ENCODE measurements at regions not wholly inside any gene's neighbourhood (a gene's known extent, or its start where the extent isn't known, plus 50 kb on each side); places are given as distances from the start of the nearest gene placed in this dataset.

DNA sequence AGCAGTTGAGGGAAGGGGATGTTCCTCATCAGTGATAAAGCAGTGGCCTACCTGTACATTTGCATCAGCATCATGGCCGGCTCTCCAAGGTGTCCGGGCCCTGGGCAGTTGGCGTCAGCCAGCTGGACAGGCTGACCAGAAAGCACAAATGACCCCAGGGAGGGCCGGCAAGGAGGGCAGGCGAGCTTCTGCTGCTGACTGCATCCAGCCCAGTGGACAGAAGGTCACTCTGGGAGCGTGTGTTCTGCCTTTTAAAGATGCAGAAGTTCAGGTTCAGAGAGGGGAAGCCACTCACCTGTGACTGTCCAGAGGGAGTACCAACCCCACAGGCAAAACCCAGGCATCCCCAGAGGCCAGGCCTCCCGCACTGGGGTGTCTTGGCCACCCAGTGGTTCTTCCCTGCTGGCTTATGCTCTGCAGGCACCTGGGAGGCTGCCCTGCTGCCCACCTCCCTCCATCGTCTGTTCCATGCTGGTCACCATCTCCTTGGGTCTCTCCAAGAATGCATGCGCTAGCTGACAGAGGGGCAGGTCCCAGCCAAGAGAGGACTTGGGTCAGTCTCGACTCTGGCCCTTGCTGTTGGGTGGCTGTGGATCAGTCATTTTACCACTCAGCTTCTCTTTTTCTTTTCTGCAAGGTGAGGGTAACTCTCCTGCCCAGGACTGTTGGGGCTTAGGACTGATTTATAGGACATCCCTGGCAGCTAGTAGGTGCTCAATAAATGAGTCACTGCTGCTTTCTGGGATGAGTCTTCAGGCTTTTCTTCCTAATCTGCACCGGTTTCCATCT is 89.9 kb downstream of the INHBB start:
- peaks cover 27% of the 10 kb centered on the region for H3K4me1 Mint-ChIP-seq
- Histone ChIP-seq H3F3A (replicated peaks; ENCODE audit: low read depth) (0 out of 2 replicates have a peak, but pooled peaks cover 2% of the 10 kb centered on the region), H3K4me2 (no peak overlapping the region), H3K79me2 (replicated peaks; ENCODE audit: insufficient read depth) (no peaks in the 10 kb centered on the region), H3K9me2 (ENCODE audit: insufficient read depth) (no peaks in the 10 kb centered on the region), H3K4me3 (no peak overlapping the region), H3K4me1 (ENCODE audit: insufficient read depth) (peaks cover 19% of the 10 kb centered on the region), H2AFZ (no peak overlapping the region), H3K27ac (ENCODE audit: low read depth) (no peak overlapping the region), H4K20me1 (replicated peaks; ENCODE audit: insufficient read depth) (no peaks in the 10 kb centered on the region), H3K36me3 (ENCODE audit: insufficient read depth) (no peaks in the 10 kb centered on the region), H3K27me3 (ENCODE audit: insufficient read depth) (peaks cover 27% of the 10 kb centered on the region)
- H3K9me3 Mint-ChIP-seq, result no peaks in the 10 kb centered on the region
- no peaks in the 10 kb centered on the region for H3K36me3 Mint-ChIP-seq (ENCODE audit: low read depth)
- DNase-seq (ENCODE audit: low spot score) (no peak), ATAC-seq (no peak)
- H3K27me3 Mint-ChIP-seq (ENCODE audit: insufficient read depth, low read depth, poor library complexity), result peaks cover 45% of the 10 kb centered on the region
- H3K4me3 Mint-ChIP-seq, result no peak overlapping the region
- no peak overlapping the region for H3K27ac Mint-ChIP-seq
- no peak for TF ChIP-seq ZNF331 (CRISPR knock-in tag; IDR thresholded peaks at IDR 0.05; ENCODE audit: low read depth)
- TF ChIP-seq STAT1 (IDR thresholded peaks at IDR 0.05; ENCODE audit: unreplicated experiment), result no peak
- TF ChIP-seq, protein P1, sequence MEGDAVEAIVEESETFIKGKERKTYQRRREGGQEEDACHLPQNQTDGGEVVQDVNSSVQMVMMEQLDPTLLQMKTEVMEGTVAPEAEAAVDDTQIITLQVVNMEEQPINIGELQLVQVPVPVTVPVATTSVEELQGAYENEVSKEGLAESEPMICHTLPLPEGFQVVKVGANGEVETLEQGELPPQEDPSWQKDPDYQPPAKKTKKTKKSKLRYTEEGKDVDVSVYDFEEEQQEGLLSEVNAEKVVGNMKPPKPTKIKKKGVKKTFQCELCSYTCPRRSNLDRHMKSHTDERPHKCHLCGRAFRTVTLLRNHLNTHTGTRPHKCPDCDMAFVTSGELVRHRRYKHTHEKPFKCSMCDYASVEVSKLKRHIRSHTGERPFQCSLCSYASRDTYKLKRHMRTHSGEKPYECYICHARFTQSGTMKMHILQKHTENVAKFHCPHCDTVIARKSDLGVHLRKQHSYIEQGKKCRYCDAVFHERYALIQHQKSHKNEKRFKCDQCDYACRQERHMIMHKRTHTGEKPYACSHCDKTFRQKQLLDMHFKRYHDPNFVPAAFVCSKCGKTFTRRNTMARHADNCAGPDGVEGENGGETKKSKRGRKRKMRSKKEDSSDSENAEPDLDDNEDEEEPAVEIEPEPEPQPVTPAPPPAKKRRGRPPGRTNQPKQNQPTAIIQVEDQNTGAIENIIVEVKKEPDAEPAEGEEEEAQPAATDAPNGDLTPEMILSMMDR (conservative IDR thresholded peaks at IDR 0.05; ENCODE audit: low read depth in 2 of 2), result no peak
- TF ChIP-seq, protein P2, sequence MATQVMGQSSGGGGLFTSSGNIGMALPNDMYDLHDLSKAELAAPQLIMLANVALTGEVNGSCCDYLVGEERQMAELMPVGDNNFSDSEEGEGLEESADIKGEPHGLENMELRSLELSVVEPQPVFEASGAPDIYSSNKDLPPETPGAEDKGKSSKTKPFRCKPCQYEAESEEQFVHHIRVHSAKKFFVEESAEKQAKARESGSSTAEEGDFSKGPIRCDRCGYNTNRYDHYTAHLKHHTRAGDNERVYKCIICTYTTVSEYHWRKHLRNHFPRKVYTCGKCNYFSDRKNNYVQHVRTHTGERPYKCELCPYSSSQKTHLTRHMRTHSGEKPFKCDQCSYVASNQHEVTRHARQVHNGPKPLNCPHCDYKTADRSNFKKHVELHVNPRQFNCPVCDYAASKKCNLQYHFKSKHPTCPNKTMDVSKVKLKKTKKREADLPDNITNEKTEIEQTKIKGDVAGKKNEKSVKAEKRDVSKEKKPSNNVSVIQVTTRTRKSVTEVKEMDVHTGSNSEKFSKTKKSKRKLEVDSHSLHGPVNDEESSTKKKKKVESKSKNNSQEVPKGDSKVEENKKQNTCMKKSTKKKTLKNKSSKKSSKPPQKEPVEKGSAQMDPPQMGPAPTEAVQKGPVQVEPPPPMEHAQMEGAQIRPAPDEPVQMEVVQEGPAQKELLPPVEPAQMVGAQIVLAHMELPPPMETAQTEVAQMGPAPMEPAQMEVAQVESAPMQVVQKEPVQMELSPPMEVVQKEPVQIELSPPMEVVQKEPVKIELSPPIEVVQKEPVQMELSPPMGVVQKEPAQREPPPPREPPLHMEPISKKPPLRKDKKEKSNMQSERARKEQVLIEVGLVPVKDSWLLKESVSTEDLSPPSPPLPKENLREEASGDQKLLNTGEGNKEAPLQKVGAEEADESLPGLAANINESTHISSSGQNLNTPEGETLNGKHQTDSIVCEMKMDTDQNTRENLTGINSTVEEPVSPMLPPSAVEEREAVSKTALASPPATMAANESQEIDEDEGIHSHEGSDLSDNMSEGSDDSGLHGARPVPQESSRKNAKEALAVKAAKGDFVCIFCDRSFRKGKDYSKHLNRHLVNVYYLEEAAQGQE (IDR thresholded peaks at IDR 0.05; ENCODE audit: unreplicated experiment), result no peak
- TF ChIP-seq EZH2 (IDR thresholded peaks at IDR 0.05; ENCODE audit: low read depth, unreplicated experiment), result no peak
- TF ChIP-seq CREB1 (CRISPR knock-in tag; IDR thresholded peaks at IDR 0.05; ENCODE audit: low read depth), result no peak
- no peak for TF ChIP-seq EZH2phosphoT487 (IDR thresholded peaks at IDR 0.05; ENCODE audit: unreplicated experiment)
- TF ChIP-seq, protein P3, sequence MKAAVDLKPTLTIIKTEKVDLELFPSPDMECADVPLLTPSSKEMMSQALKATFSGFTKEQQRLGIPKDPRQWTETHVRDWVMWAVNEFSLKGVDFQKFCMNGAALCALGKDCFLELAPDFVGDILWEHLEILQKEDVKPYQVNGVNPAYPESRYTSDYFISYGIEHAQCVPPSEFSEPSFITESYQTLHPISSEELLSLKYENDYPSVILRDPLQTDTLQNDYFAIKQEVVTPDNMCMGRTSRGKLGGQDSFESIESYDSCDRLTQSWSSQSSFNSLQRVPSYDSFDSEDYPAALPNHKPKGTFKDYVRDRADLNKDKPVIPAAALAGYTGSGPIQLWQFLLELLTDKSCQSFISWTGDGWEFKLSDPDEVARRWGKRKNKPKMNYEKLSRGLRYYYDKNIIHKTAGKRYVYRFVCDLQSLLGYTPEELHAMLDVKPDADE (IDR thresholded peaks at IDR 0.05), result no peak
- no peak for TF ChIP-seq JUNB (IDR thresholded peaks at IDR 0.05; ENCODE audit: unreplicated experiment)
- no peak for TF ChIP-seq NANOG (IDR thresholded peaks at IDR 0.05; ENCODE audit: borderline replicate concordance)
- TF ChIP-seq POLR2AphosphoS5 (IDR thresholded peaks at IDR 0.05; ENCODE audit: low read depth), result no peak
- no peak for TF ChIP-seq ZNF114 (CRISPR knock-in tag; IDR thresholded peaks at IDR 0.05)
- TF ChIP-seq, protein P4, sequence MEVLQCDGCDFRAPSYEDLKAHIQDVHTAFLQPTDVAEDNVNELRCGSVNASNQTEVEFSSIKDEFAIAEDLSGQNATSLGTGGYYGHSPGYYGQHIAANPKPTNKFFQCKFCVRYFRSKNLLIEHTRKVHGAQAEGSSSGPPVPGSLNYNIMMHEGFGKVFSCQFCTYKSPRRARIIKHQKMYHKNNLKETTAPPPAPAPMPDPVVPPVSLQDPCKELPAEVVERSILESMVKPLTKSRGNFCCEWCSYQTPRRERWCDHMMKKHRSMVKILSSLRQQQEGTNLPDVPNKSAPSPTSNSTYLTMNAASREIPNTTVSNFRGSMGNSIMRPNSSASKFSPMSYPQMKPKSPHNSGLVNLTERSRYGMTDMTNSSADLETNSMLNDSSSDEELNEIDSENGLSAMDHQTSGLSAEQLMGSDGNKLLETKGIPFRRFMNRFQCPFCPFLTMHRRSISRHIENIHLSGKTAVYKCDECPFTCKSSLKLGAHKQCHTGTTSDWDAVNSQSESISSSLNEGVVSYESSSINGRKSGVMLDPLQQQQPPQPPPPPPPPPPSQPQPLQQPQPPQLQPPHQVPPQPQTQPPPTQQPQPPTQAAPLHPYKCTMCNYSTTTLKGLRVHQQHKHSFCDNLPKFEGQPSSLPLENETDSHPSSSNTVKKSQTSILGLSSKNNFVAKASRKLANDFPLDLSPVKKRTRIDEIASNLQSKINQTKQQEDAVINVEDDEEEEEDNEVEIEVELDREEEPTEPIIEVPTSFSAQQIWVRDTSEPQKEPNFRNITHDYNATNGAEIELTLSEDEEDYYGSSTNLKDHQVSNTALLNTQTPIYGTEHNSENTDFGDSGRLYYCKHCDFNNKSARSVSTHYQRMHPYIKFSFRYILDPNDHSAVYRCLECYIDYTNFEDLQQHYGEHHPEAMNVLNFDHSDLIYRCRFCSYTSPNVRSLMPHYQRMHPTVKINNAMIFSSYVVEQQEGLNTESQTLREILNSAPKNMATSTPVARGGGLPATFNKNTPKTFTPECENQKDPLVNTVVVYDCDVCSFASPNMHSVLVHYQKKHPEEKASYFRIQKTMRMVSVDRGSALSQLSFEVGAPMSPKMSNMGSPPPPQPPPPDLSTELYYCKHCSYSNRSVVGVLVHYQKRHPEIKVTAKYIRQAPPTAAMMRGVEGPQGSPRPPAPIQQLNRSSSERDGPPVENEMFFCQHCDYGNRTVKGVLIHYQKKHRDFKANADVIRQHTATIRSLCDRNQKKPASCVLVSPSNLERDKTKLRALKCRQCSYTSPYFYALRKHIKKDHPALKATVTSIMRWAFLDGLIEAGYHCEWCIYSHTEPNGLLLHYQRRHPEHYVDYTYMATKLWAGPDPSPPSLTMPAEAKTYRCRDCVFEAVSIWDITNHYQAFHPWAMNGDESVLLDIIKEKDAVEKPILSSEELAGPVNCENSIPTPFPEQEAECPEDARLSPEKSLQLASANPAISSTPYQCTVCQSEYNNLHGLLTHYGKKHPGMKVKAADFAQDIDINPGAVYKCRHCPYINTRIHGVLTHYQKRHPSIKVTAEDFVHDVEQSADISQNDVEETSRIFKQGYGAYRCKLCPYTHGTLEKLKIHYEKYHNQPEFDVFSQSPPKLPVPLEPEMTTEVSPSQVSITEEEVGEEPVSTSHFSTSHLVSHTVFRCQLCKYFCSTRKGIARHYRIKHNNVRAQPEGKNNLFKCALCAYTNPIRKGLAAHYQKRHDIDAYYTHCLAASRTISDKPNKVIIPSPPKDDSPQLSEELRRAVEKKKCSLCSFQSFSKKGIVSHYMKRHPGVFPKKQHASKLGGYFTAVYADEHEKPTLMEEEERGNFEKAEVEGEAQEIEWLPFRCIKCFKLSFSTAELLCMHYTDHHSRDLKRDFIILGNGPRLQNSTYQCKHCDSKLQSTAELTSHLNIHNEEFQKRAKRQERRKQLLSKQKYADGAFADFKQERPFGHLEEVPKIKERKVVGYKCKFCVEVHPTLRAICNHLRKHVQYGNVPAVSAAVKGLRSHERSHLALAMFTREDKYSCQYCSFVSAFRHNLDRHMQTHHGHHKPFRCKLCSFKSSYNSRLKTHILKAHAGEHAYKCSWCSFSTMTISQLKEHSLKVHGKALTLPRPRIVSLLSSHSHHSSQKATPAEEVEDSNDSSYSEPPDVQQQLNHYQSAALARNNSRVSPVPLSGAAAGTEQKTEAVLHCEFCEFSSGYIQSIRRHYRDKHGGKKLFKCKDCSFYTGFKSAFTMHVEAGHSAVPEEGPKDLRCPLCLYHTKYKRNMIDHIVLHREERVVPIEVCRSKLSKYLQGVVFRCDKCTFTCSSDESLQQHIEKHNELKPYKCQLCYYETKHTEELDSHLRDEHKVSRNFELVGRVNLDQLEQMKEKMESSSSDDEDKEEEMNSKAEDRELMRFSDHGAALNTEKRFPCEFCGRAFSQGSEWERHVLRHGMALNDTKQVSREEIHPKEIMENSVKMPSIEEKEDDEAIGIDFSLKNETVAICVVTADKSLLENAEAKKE (CRISPR knock-in tag; IDR thresholded peaks at IDR 0.05), result no peak
